ENCODE measurements at regions not wholly inside any gene's neighbourhood (a gene's known extent, or its start where the extent isn't known, plus 50 kb on each side); places are given as distances from the start of the nearest gene placed in this dataset.

DNA sequence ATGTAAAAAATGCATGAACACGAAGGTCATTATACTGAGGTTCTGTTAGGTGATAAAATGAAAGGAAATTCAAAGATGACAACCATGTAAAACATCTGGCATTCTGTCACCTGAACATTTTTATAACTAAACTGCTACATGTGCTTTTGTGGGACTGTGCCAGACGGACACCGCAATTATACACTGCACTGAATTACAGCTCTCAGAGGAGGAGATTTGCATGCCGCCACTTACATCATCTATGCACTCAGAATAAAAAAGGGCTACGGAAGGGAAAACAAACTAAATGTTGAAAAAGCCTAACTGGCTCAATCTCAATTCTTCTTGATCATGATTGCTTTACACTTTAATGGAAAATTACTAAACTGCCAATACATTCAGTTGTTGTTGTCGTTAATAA lies 614.0 kb upstream of the EYS start:
- no peak for DNase-seq
- H3K36me3 ChIP-seq (ENCODE audit: control insufficient read depth, insufficient read depth, low read length): no peaks in the 10 kb centered on the region
- intact Hi-C loops (cut with micrococcal nuclease): no loop called here
- Mint-ChIP-seq H3K9me3 (peaks cover 2 to 18% of the 10 kb centered on the region in 2 donors), H3K4me1 (no peaks in the 10 kb centered on the region), H3K36me3 (no peaks in the 10 kb centered on the region), H3K4me3 (no peak overlapping the region), H3K27ac (no peak overlapping the region), H3K27me3 (ENCODE audit: low read depth in 2 of 2) (no peaks in the 10 kb centered on the region)
- no peaks in the 10 kb centered on the region for H3K27me3 ChIP-seq (ENCODE audit: control insufficient read depth, insufficient read depth, low read length)
- H3K4me3 ChIP-seq (ENCODE audit: low read length): no peak overlapping the region
- 88% methylated on average over 5 of the region's 6 CpGs for WGBS (ENCODE audit: insufficient coverage)
- no peaks in the 10 kb centered on the region for H3K9me3 ChIP-seq (ENCODE audit: control insufficient read depth, insufficient read depth, low read length)
- TF ChIP-seq, protein P1, sequence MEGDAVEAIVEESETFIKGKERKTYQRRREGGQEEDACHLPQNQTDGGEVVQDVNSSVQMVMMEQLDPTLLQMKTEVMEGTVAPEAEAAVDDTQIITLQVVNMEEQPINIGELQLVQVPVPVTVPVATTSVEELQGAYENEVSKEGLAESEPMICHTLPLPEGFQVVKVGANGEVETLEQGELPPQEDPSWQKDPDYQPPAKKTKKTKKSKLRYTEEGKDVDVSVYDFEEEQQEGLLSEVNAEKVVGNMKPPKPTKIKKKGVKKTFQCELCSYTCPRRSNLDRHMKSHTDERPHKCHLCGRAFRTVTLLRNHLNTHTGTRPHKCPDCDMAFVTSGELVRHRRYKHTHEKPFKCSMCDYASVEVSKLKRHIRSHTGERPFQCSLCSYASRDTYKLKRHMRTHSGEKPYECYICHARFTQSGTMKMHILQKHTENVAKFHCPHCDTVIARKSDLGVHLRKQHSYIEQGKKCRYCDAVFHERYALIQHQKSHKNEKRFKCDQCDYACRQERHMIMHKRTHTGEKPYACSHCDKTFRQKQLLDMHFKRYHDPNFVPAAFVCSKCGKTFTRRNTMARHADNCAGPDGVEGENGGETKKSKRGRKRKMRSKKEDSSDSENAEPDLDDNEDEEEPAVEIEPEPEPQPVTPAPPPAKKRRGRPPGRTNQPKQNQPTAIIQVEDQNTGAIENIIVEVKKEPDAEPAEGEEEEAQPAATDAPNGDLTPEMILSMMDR (IDR thresholded peaks at IDR 0.05): no peak
- no peak for ATAC-seq
- no peaks in the 10 kb centered on the region for H3K4me1 ChIP-seq (ENCODE audit: control insufficient read depth, insufficient read depth, low read length)
- H3K27ac ChIP-seq (ENCODE audit: low read length): no peak overlapping the region

DNA sequence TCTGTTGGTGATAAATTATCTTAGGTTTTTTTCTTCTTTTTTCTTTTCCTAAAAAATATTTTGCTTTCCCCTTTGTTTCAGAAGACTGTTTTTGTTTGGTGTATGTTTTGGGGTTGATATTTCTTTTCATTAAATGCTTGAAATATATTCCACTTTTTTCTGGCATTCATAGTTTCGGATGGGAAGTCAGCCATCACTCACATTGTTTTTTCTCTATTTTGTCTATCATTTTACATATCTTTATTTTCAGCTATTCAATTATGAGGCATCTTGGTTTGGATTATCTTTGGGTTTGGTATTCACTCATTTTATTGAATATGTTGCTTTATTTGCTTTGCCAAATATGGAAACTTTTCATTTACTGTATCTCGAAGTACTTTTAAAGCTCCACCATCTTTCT lies 600.5 kb upstream of the EYS start:
- no peaks in the 10 kb centered on the region for H3K27me3 ChIP-seq (ENCODE audit: control insufficient read depth, insufficient read depth, low read length)
- no peak for ATAC-seq
- no peaks in the 10 kb centered on the region for H3K4me1 ChIP-seq (ENCODE audit: control insufficient read depth, insufficient read depth, low read length)
- H3K36me3 ChIP-seq (ENCODE audit: control insufficient read depth, insufficient read depth, low read length): no peaks in the 10 kb centered on the region
- intact Hi-C loops (cut with micrococcal nuclease): no loop called here
- TF ChIP-seq, protein P1 (IDR thresholded peaks at IDR 0.05): no peak
- H3K36me3 Mint-ChIP-seq: no peaks in the 10 kb centered on the region
- H3K27ac Mint-ChIP-seq: no peak overlapping the region
- H3K9me3 Mint-ChIP-seq: peaks cover 9 to 20% of the 10 kb centered on the region in 2 donors
- H3K27me3 Mint-ChIP-seq (ENCODE audit: low read depth in 2 of 2): no peaks in the 10 kb centered on the region
- no peaks in the 10 kb centered on the region for H3K4me1 Mint-ChIP-seq
- 80% methylated on average over 1 of the region's 2 CpGs for WGBS (ENCODE audit: insufficient coverage)
- H3K27ac ChIP-seq (ENCODE audit: low read length): no peak overlapping the region
- no peak overlapping the region for H3K4me3 ChIP-seq (ENCODE audit: low read length)
- H3K9me3 ChIP-seq (ENCODE audit: control insufficient read depth, insufficient read depth, low read length): peaks cover 6% of the 10 kb centered on the region
- DNase-seq: no peak
- no peak overlapping the region for H3K4me3 Mint-ChIP-seq

DNA sequence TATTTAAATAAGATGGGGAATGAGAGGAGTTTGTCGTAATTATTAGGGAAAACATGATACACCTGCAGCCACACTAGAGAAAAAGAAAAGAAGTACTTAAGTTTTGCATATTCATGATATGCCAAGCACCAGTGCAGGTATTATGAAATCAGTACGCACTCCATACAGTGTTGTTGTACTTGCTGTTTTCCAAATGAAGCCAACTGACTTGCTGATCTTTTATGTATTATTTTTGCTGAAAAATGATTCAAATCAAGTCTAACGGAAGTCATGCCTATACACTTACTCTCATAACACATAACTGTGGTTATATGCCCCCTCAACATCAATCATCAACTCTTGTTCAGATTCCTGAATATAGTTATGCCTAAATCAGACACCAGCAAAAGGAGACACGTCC lies 584.9 kb upstream of the EYS start:
- WGBS (ENCODE audit: insufficient coverage): 90% methylated on average over 3 of the region's 4 CpGs
- Histone ChIP-seq H3K4me1 (ENCODE audit: control insufficient read depth, insufficient read depth, low read length) (no peaks in the 10 kb centered on the region), H3K27ac (ENCODE audit: low read length) (no peak overlapping the region), H3K9me3 (ENCODE audit: control insufficient read depth, insufficient read depth, low read length) (no peaks in the 10 kb centered on the region), H3K27me3 (ENCODE audit: control insufficient read depth, insufficient read depth, low read length) (no peaks in the 10 kb centered on the region), H3K4me3 (ENCODE audit: low read length) (no peak overlapping the region), H3K36me3 (ENCODE audit: control insufficient read depth, insufficient read depth, low read length) (no peaks in the 10 kb centered on the region)
- Mint-ChIP-seq H3K27me3 (ENCODE audit: low read depth in 2 of 2) (no peaks in the 10 kb centered on the region), H3K36me3 (no peaks in the 10 kb centered on the region), H3K4me1 (no peaks in the 10 kb centered on the region), H3K27ac (no peak overlapping the region), H3K4me3 (no peak overlapping the region), H3K9me3 (peaks cover 6 to 22% of the 10 kb centered on the region in 2 donors)
- DNase-seq (no peak), ATAC-seq (no peak)
- TF ChIP-seq, protein P1 (IDR thresholded peaks at IDR 0.05): no peak
- intact Hi-C loops (cut with micrococcal nuclease): no loop called here

- DNase-seq (no peak), ATAC-seq (no peak)
- Histone ChIP-seq H3K4me1 (ENCODE audit: control insufficient read depth, insufficient read depth, low read length) (no peaks in the 10 kb centered on the region), H3K36me3 (ENCODE audit: control insufficient read depth, insufficient read depth, low read length) (no peaks in the 10 kb centered on the region), H3K27ac (ENCODE audit: low read length) (no peak overlapping the region), H3K9me3 (ENCODE audit: control insufficient read depth, insufficient read depth, low read length) (peaks cover 6% of the 10 kb centered on the region), H3K27me3 (ENCODE audit: control insufficient read depth, insufficient read depth, low read length) (no peaks in the 10 kb centered on the region), H3K4me3 (ENCODE audit: low read length) (no peak overlapping the region)
- Mint-ChIP-seq H3K9me3 (peaks cover 9 to 26% of the 10 kb centered on the region in 2 donors), H3K4me3 (no peak overlapping the region), H3K27ac (no peak overlapping the region), H3K4me1 (no peaks in the 10 kb centered on the region), H3K27me3 (ENCODE audit: low read depth in 2 of 2) (no peaks in the 10 kb centered on the region), H3K36me3 (no peaks in the 10 kb centered on the region)
- intact Hi-C loops (cut with micrococcal nuclease): no loop called here
- TF ChIP-seq, protein P1 (IDR thresholded peaks at IDR 0.05): no peak
- WGBS (ENCODE audit: insufficient coverage): 86% methylated on average over 2 of the region's 2 CpGs
These were observed 582.9 kb upstream of the EYS start for GRCh38 chr6:66289889-66290288.
